ENCODE measurements at regions not wholly inside any gene's neighbourhood (a gene's known extent, or its start where the extent isn't known, plus 50 kb on each side); places are given as distances from the start of the nearest gene placed in this dataset.
"Not testable (repeated sequence)": the region's sequence is repeated elsewhere in the genome, so short reads cannot be mapped to it uniquely, and the experiment has no call there.

DNA sequence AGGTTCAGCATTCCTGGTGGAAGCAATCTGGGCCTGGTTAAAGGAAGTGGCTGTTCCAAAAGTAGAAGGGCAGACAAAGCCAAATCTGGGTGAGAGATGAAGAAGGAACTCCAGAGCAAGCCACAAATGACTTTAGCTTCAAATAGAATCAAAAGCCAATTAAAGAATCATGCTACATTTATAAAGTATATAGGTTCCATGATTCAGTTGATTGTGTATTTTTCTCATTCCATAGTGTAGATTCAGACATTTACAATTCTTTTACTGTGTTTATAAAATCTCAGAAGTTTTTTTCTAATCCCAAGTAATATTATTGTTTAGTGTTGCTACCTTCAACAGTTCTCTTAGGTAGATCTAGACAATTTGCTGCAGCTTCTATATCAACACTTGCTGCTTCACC, 262.0 kb downstream of the PLK2 start:
- no peak for DNase-seq

- no peak for DNase-seq
These were observed 268.4 kb downstream of the PLK2 start for GRCh38 chr5:58191443-58191842.

- DNase-seq: no peak
These were observed 271.6 kb downstream of the PLK2 start for GRCh38 chr5:58188262-58188651.

GRCh38 chr5:58187432-58188261, 272.2 kb downstream of the PLK2 start:
- no peak for DNase-seq

DNA sequence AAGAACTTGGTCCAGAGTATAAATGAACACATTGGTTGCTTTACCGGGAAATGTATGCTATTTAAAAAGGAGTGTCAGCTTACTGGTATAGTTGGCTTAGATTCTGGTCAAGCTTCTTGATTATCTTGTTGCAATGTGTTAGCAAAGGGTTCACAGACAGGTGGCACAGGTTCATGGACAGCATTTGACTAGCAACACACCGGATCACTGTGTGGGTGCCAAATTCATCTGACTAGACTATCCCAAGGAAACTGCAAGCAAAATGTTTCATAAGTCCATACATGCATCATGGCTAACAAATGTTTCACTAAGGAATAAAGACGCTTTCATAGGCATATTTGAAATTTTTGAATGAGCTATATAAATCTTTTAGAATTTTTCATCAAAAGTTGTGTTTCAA, 274.1 kb downstream of the PLK2 start:
- DNase-seq: no peak

DNA sequence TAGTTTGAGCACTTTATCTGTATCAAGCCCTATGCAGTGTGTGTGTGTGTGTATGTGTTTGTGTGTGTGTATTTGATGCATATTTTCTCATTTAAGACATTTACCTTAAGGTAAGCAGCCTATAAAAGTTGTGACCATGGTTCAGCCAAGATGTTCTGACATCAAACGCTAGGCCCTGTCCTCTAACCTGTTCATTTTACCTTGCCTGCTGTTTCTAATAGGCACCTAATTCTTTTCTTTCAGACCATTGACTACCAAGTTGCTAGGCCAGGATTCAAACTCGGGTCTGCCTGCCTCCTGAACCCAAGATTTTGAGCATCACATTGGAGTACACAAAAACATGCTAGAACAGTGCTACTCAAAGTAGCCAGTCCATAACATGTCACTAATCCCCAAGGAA, 274.5 kb downstream of the PLK2 start:
- DNase-seq: no peak

DNA sequence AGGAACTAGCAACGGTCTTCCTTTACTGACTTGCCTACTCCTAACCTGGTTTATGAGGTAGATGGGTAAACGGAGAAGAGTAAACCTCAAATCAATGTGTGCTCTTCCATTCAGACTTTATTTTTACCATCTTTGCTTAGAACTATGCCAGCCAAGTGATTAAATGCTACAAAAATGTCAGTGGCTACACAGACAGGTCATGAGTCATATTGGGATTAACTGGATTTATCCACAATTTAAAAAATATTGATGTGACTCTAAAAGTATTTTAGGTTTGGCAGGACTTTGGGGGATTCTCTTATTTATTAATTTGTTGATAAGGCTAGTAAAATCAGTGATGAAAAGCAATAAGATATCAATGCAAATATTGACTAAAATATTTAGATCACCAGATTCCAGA, 275.0 kb downstream of the PLK2 start:
- no peak for DNase-seq

DNA sequence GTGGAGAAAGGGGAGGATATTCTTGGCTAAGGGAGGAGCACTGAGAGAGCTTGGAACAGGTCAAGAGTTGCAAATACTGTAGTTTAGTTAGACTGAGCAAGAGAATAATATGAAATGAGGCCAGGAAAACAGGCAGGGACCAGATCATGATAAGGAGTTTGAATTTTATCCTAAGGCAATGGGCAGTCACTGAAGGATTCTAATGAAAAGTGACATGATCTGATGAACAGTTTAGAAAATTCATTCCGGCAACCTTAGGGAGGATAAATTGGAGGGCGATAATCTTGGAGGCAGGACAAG, 276.1 kb downstream of the PLK2 start:
- no peak for DNase-seq

- no peak for DNase-seq
These were observed 276.7 kb downstream of the PLK2 start for GRCh38 chr5:58183078-58183785.

DNA sequence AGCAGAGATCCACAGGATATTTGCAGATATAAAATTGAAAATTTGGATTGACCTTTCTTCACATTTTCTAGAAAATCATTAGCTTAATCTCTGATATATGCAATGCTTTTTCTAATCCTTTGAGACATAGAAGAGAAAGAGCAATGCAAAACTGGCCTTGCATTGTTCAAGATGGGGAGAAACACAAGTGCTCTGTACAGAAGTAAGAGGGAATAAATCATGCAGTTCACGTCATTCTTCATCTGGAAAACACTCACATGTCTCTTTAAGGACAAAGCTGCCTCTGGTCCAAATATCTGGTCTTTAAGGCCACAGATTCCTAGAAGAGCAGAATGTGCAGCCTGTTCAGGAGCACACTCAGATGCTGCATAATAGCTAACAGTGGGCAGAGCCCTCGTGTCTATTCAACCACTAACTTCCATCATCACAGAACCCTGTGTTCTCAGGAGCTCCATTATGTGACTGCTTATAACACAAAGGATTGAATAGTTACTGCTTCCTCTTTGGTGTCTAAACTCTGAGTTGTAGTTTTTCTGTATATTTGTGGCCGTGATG, 277.5 kb downstream of the PLK2 start:
- no peak for DNase-seq

GRCh38 chr5:58181578-58182286, 278.2 kb downstream of the PLK2 start:
- no peak for DNase-seq

- no peak for DNase-seq
These were observed 286.9 kb downstream of the PLK2 start for GRCh38 chr5:58172946-58173345.

GRCh38 chr5:58165152-58165551, 294.7 kb downstream of the PLK2 start:
- DNase-seq: no peak

DNA sequence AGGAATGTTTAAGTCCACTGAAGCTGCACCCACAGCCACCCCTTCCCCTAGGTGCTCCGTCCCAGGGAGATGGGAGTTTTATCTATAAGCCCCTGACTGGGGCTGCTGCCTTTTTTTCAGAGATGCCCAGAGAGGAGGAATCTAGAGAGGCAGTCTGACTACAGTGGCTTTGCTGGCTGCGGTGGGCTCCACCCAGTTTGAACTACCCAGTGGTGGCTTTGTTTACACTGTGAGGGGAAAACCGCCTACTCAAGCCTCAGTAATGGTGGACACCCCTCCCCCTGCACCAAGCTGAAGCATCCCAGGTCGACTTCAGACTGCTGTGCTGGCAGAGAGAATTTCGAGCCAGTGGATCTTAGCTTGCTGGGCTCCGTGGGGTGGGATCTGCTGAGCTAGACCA, 298.0 kb downstream of the PLK2 start:
- DNase-seq: not testable (repeated sequence)

GRCh38 chr5:58156973-58157701, 302.7 kb downstream of the PLK2 start:
- no peak for DNase-seq

DNA sequence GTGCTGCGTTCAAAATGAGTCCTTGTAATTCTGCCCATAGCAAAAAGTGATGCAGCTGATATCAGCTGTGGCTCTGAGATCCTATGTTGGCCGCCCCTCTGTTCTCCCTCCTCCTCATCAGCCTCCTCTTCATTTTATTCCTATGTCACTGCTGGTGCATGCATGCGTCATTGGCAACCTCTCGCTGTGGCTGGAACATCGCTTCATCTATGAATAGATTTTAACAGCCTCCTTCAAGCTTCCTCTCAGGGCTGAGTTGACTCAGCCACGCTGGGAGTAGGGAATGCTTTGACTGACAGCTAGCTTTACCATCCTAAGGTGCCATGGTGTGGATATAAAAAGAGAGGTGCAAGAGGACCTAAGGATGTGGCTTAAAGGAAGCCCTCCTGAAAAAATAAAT, 303.5 kb downstream of the PLK2 start:
- DNase-seq: no peak

DNA sequence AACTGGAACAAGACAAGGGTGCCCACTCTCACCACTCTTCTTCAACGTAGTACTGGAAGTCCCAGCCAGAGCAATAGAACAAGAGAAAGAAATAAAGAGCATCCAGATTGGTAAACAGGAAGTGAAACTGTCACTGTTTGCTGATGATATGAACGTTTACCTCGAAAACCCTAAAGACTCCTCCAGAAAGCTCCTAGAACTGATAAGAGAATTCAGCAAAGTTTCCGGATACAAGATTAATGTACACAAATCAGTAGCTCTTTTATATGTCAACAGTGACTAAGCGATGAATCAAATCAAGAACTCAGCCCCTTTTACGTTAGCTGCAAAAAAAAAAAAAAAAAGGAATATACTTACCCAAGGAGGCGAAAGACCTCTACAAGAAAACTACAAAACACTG, 306.6 kb downstream of the PLK2 start:
- no peak for DNase-seq

DNA sequence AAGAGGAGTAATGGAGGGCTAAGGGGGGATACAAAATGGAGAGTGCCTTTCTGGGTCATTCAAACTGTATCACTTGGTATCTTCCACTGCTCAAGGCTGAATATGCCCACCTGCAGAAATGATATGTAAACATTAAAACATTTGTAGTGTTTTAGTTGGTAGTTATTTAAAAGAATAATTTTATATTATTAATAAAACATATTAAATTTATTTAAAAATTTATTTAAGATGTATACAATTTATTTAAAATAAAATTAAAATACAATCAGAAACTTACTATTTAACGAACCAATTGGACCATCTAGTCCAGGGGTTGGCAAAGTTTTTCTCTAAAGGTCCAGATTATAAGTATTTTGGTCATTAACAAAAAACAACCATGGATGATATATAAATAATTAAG, 308.5 kb downstream of the PLK2 start:
- DNase-seq: no peak

DNA sequence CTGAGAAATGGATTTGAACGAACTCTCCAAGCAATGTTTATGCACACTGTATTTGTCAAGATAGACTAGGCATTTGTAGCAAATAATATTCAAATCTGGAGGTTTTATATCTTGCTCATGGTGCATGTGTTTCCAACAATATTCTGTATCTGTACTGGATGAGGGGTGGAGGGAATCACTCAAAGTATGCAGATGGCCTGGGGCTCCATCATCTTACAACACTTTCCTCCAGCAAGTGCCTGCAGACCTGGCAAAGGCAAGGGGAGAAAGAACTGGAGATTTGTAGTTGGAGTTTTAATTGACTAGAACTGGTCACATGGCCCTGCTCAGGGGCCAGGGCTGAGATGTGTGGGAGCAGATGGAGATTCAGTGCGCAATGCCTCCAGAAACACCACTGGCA, 309.0 kb downstream of the PLK2 start:
- no peak for DNase-seq

GRCh38 chr5:58149746-58150145, 310.1 kb downstream of the PLK2 start:
- DNase-seq: no peak

GRCh38 chr5:58149345-58149744, 310.5 kb downstream of the PLK2 start:
- no peak for DNase-seq

DNA sequence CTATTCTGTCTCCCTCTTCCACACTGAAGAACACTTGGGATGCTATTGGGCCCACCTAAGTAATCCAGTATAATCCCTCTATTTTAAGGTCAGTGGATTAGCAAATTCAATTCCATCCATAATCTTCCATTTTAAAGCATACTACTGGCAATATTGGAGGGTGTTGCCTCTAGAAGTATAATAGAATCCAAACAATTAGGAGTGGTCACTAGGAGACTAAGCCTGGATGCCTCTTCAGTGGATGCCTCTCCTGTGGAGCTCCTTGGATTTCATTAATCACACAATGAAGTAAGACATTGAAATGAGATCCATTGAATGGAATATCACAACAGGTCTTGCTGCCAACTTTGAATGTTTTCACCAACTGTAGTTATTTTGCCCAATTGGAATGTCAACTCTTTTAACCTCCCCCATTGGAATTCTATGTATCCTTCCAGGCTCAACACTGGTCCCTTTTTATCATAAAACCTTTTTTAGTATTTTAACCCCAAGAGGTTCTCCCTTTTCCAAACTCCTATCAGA, 311.6 kb downstream of the PLK2 start:
- DNase-seq: no peak

DNA sequence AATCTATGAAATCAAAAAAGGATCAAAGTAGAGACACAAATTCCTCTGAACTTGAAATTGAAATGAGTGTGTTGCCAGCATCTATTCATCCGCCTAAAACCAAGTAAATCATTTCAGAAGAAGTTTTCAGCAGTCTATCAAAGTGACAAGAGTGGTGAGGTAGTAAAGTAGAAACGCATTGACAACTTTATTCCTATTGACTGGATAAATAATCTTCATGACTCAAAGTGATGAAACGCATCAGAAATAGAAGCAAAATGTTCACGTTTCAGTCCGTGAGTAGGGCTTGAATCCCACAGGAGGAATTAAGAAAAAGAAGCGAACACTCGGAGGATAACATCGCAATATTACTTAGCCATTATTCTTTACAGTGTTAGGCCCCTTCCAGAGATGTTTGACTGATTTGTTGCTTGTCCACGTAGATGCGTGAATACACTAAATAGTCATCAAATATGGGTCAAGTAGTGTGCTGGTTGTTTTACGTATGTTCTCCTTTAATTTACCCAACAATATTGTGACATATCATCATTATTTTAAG, 314.4 kb downstream of the PLK2 start:
- no peak for DNase-seq
